Loucy (cell line): ENCODE measurements at regions not wholly inside any gene's neighbourhood (a gene's known extent, or its start where the extent isn't known, plus 50 kb on each side); places are given as distances from the start of the nearest gene placed in this dataset.
"Not testable (repeated sequence)": the region's sequence is repeated elsewhere in the genome, so short reads cannot be mapped to it uniquely, and the experiment has no call there.

ENCODE experiments used
- EZH2phosphoT487 ChIP-seq: fragments of 200-600 bp; IDR thresholded peaks from 2 replicates; pipeline ENCODE4 v1.6.1; 2018; ENCODE audit warnings: antibody characterized with exemption, mild to moderate bottlenecking, moderate library complexity, borderline replicate concordance
- TF ChIP-seq, protein P1 (sequence below): fragments of 200-600 bp; sonication (generic); conservative IDR thresholded peaks from 2 replicates; pipeline ENCODE4 v1.5.1; 2014; ENCODE audit warnings: mild to moderate bottlenecking, antibody characterized with exemption, low read length

DNA sequence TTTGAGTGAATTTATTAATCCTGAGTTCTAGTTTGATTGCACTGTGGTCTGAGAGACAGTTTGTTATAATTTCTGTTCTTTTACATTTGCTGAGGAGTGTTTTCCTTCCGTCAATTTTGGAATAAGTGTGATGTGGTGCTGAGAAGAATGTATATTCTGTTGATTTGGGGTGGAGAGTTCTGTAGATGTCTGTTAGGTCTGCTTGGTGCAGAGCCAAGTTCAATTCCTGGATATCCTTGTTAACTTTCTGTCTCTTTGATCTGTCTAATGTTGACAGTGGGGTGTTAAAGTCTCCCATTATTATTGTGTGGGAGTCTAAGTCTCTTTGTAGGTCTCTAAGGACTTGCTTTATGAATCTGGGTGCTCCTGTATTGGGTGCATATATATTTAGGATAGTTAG is 74.4 kb upstream of the BMP4 start:
- TF ChIP-seq, protein P1, sequence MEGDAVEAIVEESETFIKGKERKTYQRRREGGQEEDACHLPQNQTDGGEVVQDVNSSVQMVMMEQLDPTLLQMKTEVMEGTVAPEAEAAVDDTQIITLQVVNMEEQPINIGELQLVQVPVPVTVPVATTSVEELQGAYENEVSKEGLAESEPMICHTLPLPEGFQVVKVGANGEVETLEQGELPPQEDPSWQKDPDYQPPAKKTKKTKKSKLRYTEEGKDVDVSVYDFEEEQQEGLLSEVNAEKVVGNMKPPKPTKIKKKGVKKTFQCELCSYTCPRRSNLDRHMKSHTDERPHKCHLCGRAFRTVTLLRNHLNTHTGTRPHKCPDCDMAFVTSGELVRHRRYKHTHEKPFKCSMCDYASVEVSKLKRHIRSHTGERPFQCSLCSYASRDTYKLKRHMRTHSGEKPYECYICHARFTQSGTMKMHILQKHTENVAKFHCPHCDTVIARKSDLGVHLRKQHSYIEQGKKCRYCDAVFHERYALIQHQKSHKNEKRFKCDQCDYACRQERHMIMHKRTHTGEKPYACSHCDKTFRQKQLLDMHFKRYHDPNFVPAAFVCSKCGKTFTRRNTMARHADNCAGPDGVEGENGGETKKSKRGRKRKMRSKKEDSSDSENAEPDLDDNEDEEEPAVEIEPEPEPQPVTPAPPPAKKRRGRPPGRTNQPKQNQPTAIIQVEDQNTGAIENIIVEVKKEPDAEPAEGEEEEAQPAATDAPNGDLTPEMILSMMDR, result not testable (repeated sequence)
- TF ChIP-seq EZH2phosphoT487, result not testable (repeated sequence)
